ENCODE measurements at regions not wholly inside any gene's neighbourhood (a gene's known extent, or its start where the extent isn't known, plus 50 kb on each side); places are given as distances from the start of the nearest gene placed in this dataset.

DNA sequence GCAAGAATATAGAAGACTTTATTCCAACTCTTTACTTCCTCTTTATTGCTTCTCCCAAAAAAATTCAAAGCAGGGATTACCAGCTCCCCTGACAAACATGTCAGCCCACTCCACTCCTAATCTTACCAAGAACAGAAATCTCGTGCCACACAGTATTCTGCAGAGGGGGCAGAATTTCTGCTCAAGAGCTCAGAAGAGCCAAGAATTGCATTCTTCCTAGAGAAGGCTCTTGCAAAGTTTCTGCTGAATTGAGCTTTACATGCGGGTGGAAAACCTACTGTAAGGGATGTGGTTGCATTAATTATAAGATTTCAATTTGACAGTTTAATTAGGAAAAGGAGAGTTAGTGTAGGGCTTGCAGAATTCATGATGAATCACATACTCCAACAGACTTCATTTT lies 428.5 kb downstream of the CETN3 start:
- H3K4me2 ChIP-seq (ENCODE audit: low read length): no peak overlapping the region
- no peak overlapping the region for H3K9ac ChIP-seq (ENCODE audit: low read depth, low read length)
- no peaks in the 10 kb centered on the region for H3K36me3 ChIP-seq (ENCODE audit: insufficient read depth, low read length)
- H3K27me3 ChIP-seq (ENCODE audit: control insufficient read depth, insufficient read depth, low read length): no peaks in the 10 kb centered on the region
- no peaks in the 10 kb centered on the region for H3K4me1 ChIP-seq (ENCODE audit: control insufficient read depth, insufficient read depth, low read length)
- no peak overlapping the region for H3K4me3 ChIP-seq (ENCODE audit: low read length)
- no peaks in the 10 kb centered on the region for H3K9me3 ChIP-seq (replicated peaks; ENCODE audit: low read length)

DNA sequence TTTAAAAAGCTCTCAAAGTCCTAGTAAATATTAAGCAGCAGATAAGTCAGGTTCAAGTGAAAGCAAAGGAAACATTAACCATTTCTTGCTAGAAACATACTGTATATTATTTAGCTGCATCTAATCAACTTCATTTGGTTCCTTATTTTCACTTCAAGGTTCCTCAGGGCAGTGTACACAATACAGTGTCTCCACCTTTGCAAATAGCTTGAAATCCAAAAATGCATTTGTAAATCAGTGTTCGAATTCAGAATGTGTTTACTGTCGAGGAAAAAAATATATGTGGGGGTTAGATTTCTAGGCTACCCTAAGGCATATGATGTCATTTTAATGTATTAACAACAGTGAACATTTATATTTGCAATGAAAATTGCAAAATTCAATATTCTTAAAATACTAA lies 436.0 kb downstream of the CETN3 start:
- H3K4me2 ChIP-seq (ENCODE audit: low read length): no peak overlapping the region
- no peaks in the 10 kb centered on the region for H3K36me3 ChIP-seq (ENCODE audit: insufficient read depth, low read length)

DNA sequence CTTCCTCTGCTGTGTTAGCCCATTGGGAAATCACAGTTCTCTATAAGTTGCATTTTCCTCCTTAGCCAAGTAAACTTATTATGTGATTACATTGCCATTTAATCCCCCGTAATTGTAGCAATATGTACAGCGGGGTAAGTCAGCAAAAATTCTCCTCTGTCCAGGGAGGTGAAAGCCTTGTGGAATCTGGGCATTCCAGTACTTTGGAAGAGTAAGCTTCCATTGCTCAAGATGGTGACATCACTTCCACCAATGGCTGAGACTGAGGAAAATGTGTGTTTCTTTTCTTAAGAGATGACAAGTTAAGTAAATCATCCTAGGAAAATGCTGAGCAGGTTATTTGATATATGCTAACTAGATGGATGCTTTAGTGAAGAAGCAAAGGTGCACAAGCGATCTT lies 436.7 kb downstream of the CETN3 start:
- Histone ChIP-seq H3K36me3 (ENCODE audit: insufficient read depth, low read length) (no peaks in the 10 kb centered on the region), H3K4me1 (ENCODE audit: control insufficient read depth, insufficient read depth, low read length) (peaks cover 14% of the 10 kb centered on the region), H3K9me3 (replicated peaks; ENCODE audit: low read length) (no peaks in the 10 kb centered on the region), H3K4me2 (ENCODE audit: low read length) (no peak overlapping the region), H3K27me3 (ENCODE audit: control insufficient read depth, insufficient read depth, low read length) (no peaks in the 10 kb centered on the region), H3K9ac (ENCODE audit: low read depth, low read length) (no peak overlapping the region), H3K4me3 (ENCODE audit: low read length) (no peak overlapping the region)

More for the DNA sequence above, 436.0 kb downstream of the CETN3 start:
- no peaks in the 10 kb centered on the region for H3K9me3 ChIP-seq (replicated peaks; ENCODE audit: low read length)
- H3K4me3 ChIP-seq (ENCODE audit: low read length): no peak overlapping the region
- peaks cover 9% of the 10 kb centered on the region for H3K4me1 ChIP-seq (ENCODE audit: control insufficient read depth, insufficient read depth, low read length)
- H3K9ac ChIP-seq (ENCODE audit: low read depth, low read length): no peak overlapping the region
- no peaks in the 10 kb centered on the region for H3K27me3 ChIP-seq (ENCODE audit: control insufficient read depth, insufficient read depth, low read length)

DNA sequence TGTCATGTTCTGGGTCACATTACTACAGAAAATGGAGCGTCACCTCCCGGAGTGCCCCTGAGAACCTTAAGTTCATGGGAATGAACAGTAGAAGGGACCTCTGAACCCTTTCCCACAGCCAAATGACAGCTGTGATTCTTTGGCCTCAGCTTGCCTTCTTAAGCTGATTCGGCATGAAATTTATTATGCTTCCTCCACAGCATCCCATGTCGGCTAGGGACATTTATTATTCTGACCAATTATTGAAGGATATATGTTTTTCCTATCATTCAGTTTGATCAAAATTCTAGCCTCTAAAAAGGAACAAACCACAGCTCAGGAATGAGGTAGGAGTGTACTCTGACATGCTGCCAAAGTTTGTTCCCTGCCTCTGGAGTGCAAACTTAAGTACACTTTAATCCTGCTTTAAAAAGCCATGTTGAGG lies 440.6 kb downstream of the CETN3 start:
- H3K4me1 ChIP-seq (ENCODE audit: control insufficient read depth, insufficient read depth, low read length): peaks cover 23% of the 10 kb centered on the region
- peak overlapping the region; percentile 30 for H3K4me2 ChIP-seq (ENCODE audit: low read length)
- H3K27me3 ChIP-seq (ENCODE audit: control insufficient read depth, insufficient read depth, low read length): no peaks in the 10 kb centered on the region
- no peak overlapping the region for H3K9ac ChIP-seq (ENCODE audit: low read depth, low read length)
- H3K4me3 ChIP-seq (ENCODE audit: low read length): no peak overlapping the region
- H3K9me3 ChIP-seq (replicated peaks; ENCODE audit: low read length): no peaks in the 10 kb centered on the region
- H3K36me3 ChIP-seq (ENCODE audit: insufficient read depth, low read length): no peaks in the 10 kb centered on the region

DNA sequence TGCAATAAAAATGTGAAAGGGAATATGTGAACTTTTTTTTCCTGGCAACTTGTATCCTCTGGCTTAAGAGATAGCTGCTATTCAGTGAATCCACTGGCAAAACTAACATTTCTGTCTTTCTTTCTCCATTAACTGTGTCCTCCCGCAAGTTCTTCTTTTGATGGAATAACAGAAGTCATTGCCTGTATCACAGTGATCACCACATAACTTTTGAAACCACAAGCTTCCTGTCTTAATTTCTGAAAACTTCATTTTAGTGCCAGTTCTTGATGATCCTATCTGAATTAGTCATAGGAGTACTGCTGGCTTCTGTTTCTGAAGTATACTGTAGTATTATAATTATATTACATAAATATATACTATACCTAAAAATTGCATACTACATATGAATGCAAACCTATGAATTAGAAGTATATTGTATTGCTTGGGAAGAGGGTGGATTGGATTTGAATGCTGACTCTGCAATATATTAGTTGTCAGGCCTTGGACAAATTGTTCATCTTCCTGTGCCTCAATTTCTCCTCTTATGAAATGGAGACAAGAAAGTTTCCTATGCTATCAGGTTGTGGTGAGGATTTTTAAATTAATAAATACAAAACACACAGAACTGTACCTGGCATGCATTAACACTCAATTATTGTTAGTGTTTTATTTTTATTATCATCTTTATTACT lies 441.6 kb downstream of the CETN3 start:
- Histone ChIP-seq H3K27me3 (ENCODE audit: control insufficient read depth, insufficient read depth, low read length) (no peaks in the 10 kb centered on the region), H3K9me3 (replicated peaks; ENCODE audit: low read length) (no peaks in the 10 kb centered on the region), H3K4me1 (ENCODE audit: control insufficient read depth, insufficient read depth, low read length) (peaks cover 23% of the 10 kb centered on the region), H3K4me2 (ENCODE audit: low read length) (peak overlapping the region; percentile 60), H3K4me3 (ENCODE audit: low read length) (no peak overlapping the region), H3K36me3 (ENCODE audit: insufficient read depth, low read length) (no peaks in the 10 kb centered on the region), H3K9ac (ENCODE audit: low read depth, low read length) (no peak overlapping the region)

DNA sequence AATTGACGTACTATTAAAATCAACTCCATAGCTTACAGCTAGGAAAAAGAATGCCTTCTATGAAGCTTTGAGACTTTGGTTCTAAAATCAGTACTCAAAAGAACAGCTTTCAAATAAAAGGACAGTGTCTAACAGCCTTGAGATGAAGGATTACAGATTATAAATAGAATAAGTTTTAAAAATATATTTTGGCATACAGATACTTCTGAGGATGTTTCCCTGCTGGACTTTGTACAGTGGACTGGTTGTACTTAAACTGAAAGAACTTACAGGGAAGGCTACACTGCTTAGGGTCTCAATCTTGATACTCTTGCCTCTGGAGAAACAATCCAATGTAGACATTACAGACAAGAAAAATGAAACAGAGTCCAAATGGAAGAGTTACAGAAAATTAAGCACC lies 452.7 kb downstream of the CETN3 start:
- H3K4me2 ChIP-seq (ENCODE audit: low read length): no peak overlapping the region
- H3K4me1 ChIP-seq (ENCODE audit: control insufficient read depth, insufficient read depth, low read length): no peaks in the 10 kb centered on the region
- H3K9me3 ChIP-seq (replicated peaks; ENCODE audit: low read length): no peaks in the 10 kb centered on the region
- H3K4me3 ChIP-seq (ENCODE audit: low read length): no peak overlapping the region
- no peak overlapping the region for H3K9ac ChIP-seq (ENCODE audit: low read depth, low read length)
- no peaks in the 10 kb centered on the region for H3K27me3 ChIP-seq (ENCODE audit: control insufficient read depth, insufficient read depth, low read length)
- no peaks in the 10 kb centered on the region for H3K36me3 ChIP-seq (ENCODE audit: insufficient read depth, low read length)

DNA sequence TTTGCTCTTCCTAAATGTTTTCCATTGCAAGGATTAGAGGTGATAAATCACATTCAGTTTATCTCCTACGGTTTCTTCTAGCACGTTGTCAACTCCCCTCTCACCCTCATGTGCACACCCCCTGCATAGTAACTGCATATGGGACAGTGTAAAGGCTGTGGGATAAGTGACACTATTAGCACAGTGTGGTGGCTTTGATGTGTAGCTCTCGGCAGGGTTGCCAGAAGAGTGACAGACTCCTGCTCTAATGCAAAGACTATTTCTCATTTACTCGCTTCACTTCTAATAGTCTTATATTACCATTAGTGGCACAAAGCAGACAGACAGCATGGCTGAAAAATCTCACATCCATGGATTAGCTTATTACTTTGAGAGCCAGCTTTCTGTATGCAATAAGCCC lies 454.6 kb downstream of the CETN3 start:
- no peaks in the 10 kb centered on the region for H3K9me3 ChIP-seq (replicated peaks; ENCODE audit: low read length)
- no peak overlapping the region for H3K4me3 ChIP-seq (ENCODE audit: low read length)
- no peaks in the 10 kb centered on the region for H3K27me3 ChIP-seq (ENCODE audit: control insufficient read depth, insufficient read depth, low read length)
- H3K4me1 ChIP-seq (ENCODE audit: control insufficient read depth, insufficient read depth, low read length): no peaks in the 10 kb centered on the region
- H3K36me3 ChIP-seq (ENCODE audit: insufficient read depth, low read length): no peaks in the 10 kb centered on the region
- H3K9ac ChIP-seq (ENCODE audit: low read depth, low read length): no peak overlapping the region
- no peak overlapping the region for H3K4me2 ChIP-seq (ENCODE audit: low read length)

DNA sequence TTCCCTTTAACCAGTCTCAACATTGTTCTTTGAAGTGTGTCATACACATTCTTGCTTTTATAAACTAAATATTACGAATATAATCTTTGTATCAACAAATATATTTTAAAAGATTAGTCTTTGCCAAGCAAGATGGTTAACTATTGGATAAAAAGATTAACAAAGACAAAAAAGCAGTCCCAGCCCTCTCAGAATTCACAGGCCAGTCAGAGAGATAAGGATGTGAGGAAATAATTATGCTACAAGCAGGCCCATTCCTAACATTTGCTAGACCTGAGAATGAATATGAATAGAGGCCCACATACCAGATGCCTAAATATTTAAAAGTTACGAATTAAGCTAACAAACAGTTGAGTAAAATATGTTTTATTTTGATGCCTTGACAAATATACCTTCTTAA lies 457.7 kb downstream of the CETN3 start:
- Histone ChIP-seq H3K4me2 (ENCODE audit: low read length) (no peak overlapping the region), H3K9me3 (replicated peaks; ENCODE audit: low read length) (no peaks in the 10 kb centered on the region), H3K4me1 (ENCODE audit: control insufficient read depth, insufficient read depth, low read length) (no peaks in the 10 kb centered on the region), H3K27me3 (ENCODE audit: control insufficient read depth, insufficient read depth, low read length) (no peaks in the 10 kb centered on the region), H3K9ac (ENCODE audit: low read depth, low read length) (no peak overlapping the region), H3K4me3 (ENCODE audit: low read length) (no peak overlapping the region), H3K36me3 (ENCODE audit: insufficient read depth, low read length) (no peaks in the 10 kb centered on the region)

DNA sequence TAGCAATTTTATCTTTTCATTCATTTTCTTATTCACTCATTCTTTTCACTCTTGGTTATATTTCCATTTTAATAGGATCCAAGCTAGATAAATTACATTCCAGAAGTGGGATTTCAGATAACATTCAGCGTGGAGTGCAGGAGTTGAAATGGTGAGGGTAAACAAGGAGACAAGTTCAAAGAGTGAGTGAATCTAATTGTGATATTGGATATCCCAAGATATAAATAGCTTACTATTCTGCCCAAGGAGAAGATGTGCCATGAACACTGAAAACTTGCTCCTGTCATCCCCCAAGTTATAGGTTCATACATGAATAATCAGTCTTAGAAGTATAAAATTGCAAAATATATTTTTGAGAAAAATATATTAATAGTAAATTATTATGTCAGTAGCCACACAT lies 459.3 kb downstream of the CETN3 start:
- Histone ChIP-seq H3K4me1 (ENCODE audit: control insufficient read depth, insufficient read depth, low read length) (no peaks in the 10 kb centered on the region), H3K36me3 (ENCODE audit: insufficient read depth, low read length) (no peaks in the 10 kb centered on the region), H3K4me2 (ENCODE audit: low read length) (no peak overlapping the region), H3K4me3 (ENCODE audit: low read length) (no peak overlapping the region), H3K27me3 (ENCODE audit: control insufficient read depth, insufficient read depth, low read length) (no peaks in the 10 kb centered on the region), H3K9ac (ENCODE audit: low read depth, low read length) (no peak overlapping the region), H3K9me3 (replicated peaks; ENCODE audit: low read length) (no peaks in the 10 kb centered on the region)

DNA sequence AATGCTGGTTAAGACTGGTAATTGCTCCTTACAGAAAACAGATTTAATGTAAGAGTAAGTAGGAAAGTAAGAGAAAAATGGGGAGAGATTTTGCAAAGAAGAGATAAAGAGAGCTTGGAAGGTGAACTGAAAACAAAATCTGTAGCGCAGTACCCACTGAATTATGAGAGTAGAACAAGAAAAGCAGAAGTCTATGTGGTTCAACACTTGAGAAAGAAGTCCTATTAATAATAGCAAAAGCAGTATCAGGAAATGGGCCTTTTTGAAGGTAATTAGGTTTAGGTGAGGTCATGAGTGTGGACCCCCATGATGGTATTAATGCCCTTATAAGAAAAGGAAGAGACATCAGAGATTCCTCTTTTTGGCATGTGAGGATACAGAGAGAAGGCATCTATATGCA lies 460.6 kb downstream of the CETN3 start:
- Histone ChIP-seq H3K4me1 (ENCODE audit: control insufficient read depth, insufficient read depth, low read length) (no peaks in the 10 kb centered on the region), H3K9ac (ENCODE audit: low read depth, low read length) (no peak overlapping the region), H3K4me2 (ENCODE audit: low read length) (no peak overlapping the region), H3K36me3 (ENCODE audit: insufficient read depth, low read length) (no peaks in the 10 kb centered on the region), H3K27me3 (ENCODE audit: control insufficient read depth, insufficient read depth, low read length) (no peaks in the 10 kb centered on the region), H3K9me3 (replicated peaks; ENCODE audit: low read length) (no peaks in the 10 kb centered on the region), H3K4me3 (ENCODE audit: low read length) (no peak overlapping the region)

DNA sequence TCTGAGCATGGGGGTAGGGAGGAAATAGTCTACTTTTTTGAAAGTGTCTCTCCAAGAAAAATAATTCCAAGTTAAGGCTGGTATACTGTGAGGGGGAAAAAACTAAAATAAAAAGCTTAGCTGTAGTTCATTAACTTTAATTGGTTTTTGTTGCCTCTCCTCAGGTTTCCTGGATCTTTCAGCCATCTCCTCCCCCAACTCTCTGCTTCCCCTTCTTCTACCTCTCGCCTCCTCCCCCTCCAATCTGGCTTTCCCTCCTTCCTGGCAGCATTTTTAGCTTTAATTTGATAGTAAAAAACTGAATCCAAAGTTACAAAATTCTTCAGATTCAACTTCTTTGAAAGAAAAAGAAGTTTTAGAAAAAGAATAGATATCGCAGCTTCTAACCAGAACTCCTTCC lies 462.6 kb downstream of the CETN3 start:
- Histone ChIP-seq H3K9ac (ENCODE audit: low read depth, low read length) (no peak overlapping the region), H3K27me3 (ENCODE audit: control insufficient read depth, insufficient read depth, low read length) (no peaks in the 10 kb centered on the region), H3K4me2 (ENCODE audit: low read length) (no peak overlapping the region), H3K9me3 (replicated peaks; ENCODE audit: low read length) (no peaks in the 10 kb centered on the region), H3K4me1 (ENCODE audit: control insufficient read depth, insufficient read depth, low read length) (no peaks in the 10 kb centered on the region), H3K4me3 (ENCODE audit: low read length) (no peak overlapping the region), H3K36me3 (ENCODE audit: insufficient read depth, low read length) (no peaks in the 10 kb centered on the region)

DNA sequence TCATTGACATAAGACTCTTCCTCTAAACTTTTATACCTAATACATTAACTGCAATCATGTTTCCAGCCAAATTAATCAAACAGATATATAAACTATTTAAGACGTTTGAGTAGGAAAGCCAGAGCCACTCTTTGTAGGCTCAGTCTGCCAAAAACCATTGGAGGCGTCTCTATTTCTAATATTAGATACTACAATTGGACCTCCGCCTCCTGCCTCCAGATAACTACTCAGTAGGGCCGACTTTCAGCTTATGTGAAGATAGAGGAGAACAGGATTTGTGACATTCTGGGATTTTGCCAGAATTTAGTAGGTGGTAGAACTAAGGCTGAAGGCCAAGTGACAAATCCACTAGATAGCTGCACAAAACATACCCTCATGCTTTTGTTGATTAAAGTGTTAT lies 463.0 kb downstream of the CETN3 start:
- no peaks in the 10 kb centered on the region for H3K36me3 ChIP-seq (ENCODE audit: insufficient read depth, low read length)
- no peak overlapping the region for H3K4me3 ChIP-seq (ENCODE audit: low read length)
- no peaks in the 10 kb centered on the region for H3K9me3 ChIP-seq (replicated peaks; ENCODE audit: low read length)
- H3K27me3 ChIP-seq (ENCODE audit: control insufficient read depth, insufficient read depth, low read length): no peaks in the 10 kb centered on the region
- no peak overlapping the region for H3K9ac ChIP-seq (ENCODE audit: low read depth, low read length)
- H3K4me1 ChIP-seq (ENCODE audit: control insufficient read depth, insufficient read depth, low read length): no peaks in the 10 kb centered on the region
- no peak overlapping the region for H3K4me2 ChIP-seq (ENCODE audit: low read length)
